SJCRH30 (cell line): ENCODE measurements at regions not wholly inside any gene's neighbourhood (a gene's known extent, or its start where the extent isn't known, plus 50 kb on each side); places are given as distances from the start of the nearest gene placed in this dataset.

ENCODE experiments used
- DNase-seq, 2 experiments: peaks; one replicate each; pipeline ENCODE4 v3.0.0-alpha.2; 2015 to 2020
- H3K27ac ChIP-seq: fragments of 250-450 bp; sonication (Bioruptor Pico); 2 replicates; pipeline ENCODE4 v1.5.1; 2020; ENCODE audit warnings: mild to moderate bottlenecking, moderate library complexity
- H3K27me3 ChIP-seq: fragments of 250-450 bp; sonication (Bioruptor Pico); 2 replicates; pipeline ENCODE4 v1.5.1; 2020; ENCODE audit warnings: mild to moderate bottlenecking, moderate library complexity
- H3K36me3 ChIP-seq: fragments of 250-450 bp; sonication (Bioruptor Pico); 2 replicates; pipeline ENCODE4 v1.5.1; 2020; ENCODE audit warnings: mild to moderate bottlenecking, moderate library complexity
- H3K4me1 ChIP-seq: fragments of 250-450 bp; sonication (Bioruptor Pico); 2 replicates; pipeline ENCODE4 v1.5.1; 2020; ENCODE audit warnings: mild to moderate bottlenecking, moderate library complexity
- H3K4me3 ChIP-seq: fragments of 250-450 bp; sonication (Bioruptor Pico); 2 replicates; pipeline ENCODE4 v1.5.1; 2020; ENCODE audit warnings: mild to moderate bottlenecking, moderate library complexity
- H3K9me3 ChIP-seq: fragments of 250-450 bp; sonication (Bioruptor Pico); replicated peaks from 2 replicates; pipeline ENCODE4 v1.5.1; 2020; ENCODE audit warnings: mild to moderate bottlenecking, moderate library complexity

DNA sequence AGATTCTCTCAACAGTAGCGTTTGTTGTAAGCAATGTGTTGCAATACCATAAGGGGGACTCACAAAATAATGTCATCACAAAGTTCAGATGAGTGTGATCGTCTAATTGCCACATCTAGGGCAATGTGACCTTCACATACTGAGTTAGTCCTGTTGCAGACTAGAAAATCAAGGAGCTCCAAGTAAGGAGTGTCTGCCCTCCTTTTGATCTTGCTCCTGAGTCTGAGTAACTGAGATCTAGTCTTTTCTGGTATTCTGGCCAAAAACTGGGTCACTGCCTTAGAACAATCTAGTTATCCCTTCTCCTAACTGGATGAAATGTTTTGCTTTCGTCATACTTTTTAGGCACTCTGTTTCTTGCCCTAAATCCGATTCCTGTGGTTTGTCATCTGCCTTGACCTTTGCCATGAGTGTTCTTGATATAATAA, 712.1 kb downstream of the CDH11 start:
- no peaks in the 10 kb centered on the region for H3K9me3 ChIP-seq
- no peaks in the 10 kb centered on the region for H3K27me3 ChIP-seq
- H3K4me1 ChIP-seq: peaks cover 9% of the 10 kb centered on the region
- H3K27ac ChIP-seq: no peak overlapping the region
- no peak for DNase-seq
- no peak overlapping the region for H3K4me3 ChIP-seq
- H3K36me3 ChIP-seq: no peaks in the 10 kb centered on the region

DNA sequence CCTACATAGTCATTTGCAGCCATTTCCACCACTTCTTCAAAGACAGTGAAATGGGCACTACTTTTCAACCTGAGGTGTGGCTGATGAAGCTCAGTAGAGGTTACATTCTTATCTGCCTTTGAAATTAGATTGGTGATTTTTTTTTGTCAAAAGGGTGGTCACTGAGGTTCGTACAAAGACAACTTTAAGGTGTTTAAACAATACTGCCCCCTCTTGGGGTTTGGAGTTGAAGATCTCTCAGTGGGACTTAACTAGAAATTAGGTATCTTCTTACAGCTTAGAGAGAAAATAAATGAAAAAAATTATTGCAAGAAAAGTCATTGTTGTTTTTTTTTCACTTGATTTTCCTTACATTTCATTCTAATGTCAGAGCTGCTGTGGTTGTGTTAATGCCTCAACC, 713.2 kb downstream of the CDH11 start:
- Histone ChIP-seq H3K27me3 (no peaks in the 10 kb centered on the region), H3K27ac (no peak overlapping the region), H3K4me3 (no peak overlapping the region), H3K36me3 (no peaks in the 10 kb centered on the region), H3K9me3 (no peaks in the 10 kb centered on the region), H3K4me1 (peaks cover 9% of the 10 kb centered on the region)
- no peak for DNase-seq

GRCh38 chr16:64406770-64407181, 715.1 kb downstream of the CDH11 start:
- Histone ChIP-seq H3K36me3 (no peaks in the 10 kb centered on the region), H3K4me3 (no peak overlapping the region), H3K4me1 (peaks cover 9% of the 10 kb centered on the region), H3K9me3 (no peaks in the 10 kb centered on the region), H3K27ac (no peak overlapping the region), H3K27me3 (no peaks in the 10 kb centered on the region)
- peak; percentile 13 to 46 for DNase-seq

DNA sequence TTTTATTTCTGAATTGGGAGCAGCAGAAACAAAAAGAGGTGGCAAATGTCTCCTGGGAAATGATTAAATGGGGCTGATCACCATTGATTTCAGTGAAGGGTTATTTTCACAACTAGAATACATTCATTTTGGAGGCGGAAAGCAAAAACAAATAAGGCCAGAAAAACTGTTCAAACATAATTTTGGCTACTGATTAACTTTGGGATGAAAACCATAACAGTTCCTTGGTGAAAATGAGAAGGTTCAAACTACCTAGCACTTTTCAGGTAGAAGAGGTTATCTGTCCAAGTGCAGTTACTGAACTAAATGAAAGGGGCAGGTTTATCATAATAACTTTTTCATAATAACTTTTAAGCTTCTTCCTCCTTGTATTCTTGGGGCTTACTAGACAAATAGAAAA, 718.5 kb downstream of the CDH11 start:
- no peak for DNase-seq
- peaks cover 9% of the 10 kb centered on the region for H3K4me1 ChIP-seq
- H3K27me3 ChIP-seq: no peaks in the 10 kb centered on the region
- H3K9me3 ChIP-seq: no peaks in the 10 kb centered on the region
- H3K36me3 ChIP-seq: no peaks in the 10 kb centered on the region
- no peak overlapping the region for H3K4me3 ChIP-seq
- no peak overlapping the region for H3K27ac ChIP-seq

DNA sequence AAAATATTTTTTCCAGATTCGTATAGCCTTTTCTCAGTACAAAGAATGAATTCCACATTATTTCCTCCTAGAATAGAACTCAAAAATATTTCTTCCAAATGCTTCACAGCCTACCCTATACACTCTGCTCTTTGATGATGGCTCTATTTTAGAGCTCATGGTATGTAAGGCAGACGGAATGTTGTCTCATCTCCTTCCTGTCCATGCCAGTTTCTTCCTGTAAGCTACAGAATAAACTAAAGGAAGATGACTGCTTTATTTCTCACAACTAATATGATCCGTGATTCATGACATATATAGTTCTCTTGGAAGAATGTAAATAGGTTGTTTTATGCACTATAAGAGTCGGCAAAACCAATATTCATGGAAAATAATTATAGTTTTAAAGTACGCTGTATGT, 723.1 kb downstream of the CDH11 start:
- Histone ChIP-seq H3K36me3 (no peaks in the 10 kb centered on the region), H3K27me3 (no peaks in the 10 kb centered on the region), H3K9me3 (0 out of 2 replicates have a peak, but pooled peaks cover 6% of the 10 kb centered on the region), H3K4me3 (no peak overlapping the region), H3K4me1 (no peaks in the 10 kb centered on the region), H3K27ac (no peak overlapping the region)
- no peak for DNase-seq

DNA sequence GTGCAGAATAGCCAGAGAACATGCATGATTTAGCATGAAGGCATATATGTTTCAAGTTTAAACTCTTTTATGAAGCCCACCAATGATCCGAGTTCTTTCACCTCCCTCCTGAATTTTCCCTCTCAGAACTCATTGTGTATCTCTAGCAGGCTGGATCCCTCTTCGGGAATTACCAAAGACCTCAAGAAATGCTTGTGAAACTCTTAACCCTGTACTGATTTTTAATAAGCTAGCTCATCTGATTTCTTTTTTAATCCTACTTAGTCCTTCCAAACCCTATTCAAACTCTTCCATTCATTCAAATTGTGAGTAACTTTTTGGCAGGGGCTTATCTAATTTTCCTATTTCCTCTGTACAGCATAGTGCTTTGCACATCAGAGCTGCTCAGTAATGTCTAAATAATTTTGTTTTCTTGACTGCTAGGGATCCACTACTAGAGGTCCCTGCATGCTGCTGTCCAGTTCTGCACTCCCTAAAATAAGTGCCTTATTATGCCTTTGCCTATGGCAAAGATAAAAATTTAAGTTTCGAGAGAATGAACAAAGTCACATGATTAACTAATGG, 723.8 kb downstream of the CDH11 start:
- H3K9me3 ChIP-seq: 0 out of 2 replicates have a peak, but pooled peaks cover 6% of the 10 kb centered on the region
- DNase-seq: no peak
- H3K27ac ChIP-seq: no peak overlapping the region
- H3K36me3 ChIP-seq: no peaks in the 10 kb centered on the region
- no peaks in the 10 kb centered on the region for H3K27me3 ChIP-seq
- no peak overlapping the region for H3K4me3 ChIP-seq
- H3K4me1 ChIP-seq: no peaks in the 10 kb centered on the region

GRCh38 chr16:64397042-64397441, 724.8 kb downstream of the CDH11 start:
- peak in 1 of 2 experiments; percentile 18 for DNase-seq
- H3K36me3 ChIP-seq: no peaks in the 10 kb centered on the region
- no peak overlapping the region for H3K4me3 ChIP-seq
- H3K9me3 ChIP-seq: 0 out of 2 replicates have a peak, but pooled peaks cover 6% of the 10 kb centered on the region
- no peaks in the 10 kb centered on the region for H3K27me3 ChIP-seq
- H3K4me1 ChIP-seq: no peaks in the 10 kb centered on the region; the same call in 1 of the 2 replicates
- no peak overlapping the region for H3K27ac ChIP-seq

DNA sequence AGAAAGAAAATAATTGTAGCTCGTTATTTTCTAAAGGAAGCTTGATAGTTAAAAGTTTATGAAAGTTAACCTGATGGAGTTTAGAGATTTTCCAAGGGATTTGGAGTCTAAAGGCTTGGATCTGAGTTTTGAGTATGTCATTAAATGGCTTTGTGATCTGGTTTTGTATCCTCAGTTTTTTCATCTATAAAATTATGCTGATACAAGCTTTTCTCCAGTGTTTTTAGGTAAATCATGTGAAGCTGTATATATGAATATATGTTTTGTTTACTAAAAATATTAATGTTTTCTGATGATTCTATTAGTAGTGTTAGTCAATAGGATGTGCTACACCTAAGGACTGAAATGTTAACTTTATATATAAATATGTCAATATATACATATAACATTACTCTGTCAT, 727.8 kb downstream of the CDH11 start:
- no peaks in the 10 kb centered on the region for H3K27me3 ChIP-seq
- H3K4me3 ChIP-seq: no peak overlapping the region
- H3K9me3 ChIP-seq: 0 out of 2 replicates have a peak, but pooled peaks cover 6% of the 10 kb centered on the region
- H3K4me1 ChIP-seq: no peaks in the 10 kb centered on the region; the same call in 1 of the 2 replicates
- no peak for DNase-seq
- no peaks in the 10 kb centered on the region for H3K36me3 ChIP-seq
- H3K27ac ChIP-seq: no peak overlapping the region

- no peak for DNase-seq
- Histone ChIP-seq H3K4me3 (no peak overlapping the region), H3K27me3 (no peaks in the 10 kb centered on the region), H3K4me1 (no peaks in the 10 kb centered on the region; the same call in 1 of the 2 replicates), H3K27ac (no peak overlapping the region), H3K9me3 (0 out of 2 replicates have a peak, but pooled peaks cover 6% of the 10 kb centered on the region), H3K36me3 (no peaks in the 10 kb centered on the region)
Measured at GRCh38 chr16:64392456-64392855, 729.4 kb downstream of the CDH11 start.

DNA sequence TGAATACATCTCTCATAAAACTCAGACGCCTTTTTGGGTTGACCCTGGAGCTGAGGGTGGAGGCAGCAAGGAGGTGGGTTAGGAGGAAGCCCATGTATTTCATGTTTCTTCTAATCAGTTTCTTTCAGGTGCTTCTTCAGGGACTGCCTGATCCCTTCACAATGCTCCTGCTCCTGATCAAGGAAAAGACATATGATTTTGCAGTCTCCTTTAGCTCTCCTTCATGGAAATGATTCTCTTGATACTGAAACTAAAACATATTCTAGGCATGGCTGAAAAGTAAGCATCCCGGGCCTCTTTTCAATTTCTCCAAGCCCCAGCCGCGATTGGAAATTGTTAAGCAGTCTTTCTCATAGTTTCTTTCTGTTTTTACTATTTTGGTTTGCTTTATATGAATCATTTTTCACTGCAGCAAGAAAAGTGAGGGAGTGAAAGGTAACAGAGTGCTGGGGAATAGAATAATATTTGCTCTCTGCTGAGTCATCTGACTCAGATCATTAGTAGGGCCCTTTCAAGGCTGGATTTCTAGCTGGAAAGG, 730.7 kb downstream of the CDH11 start:
- H3K4me3 ChIP-seq: no peak overlapping the region
- no peaks in the 10 kb centered on the region for H3K9me3 ChIP-seq
- no peak overlapping the region for H3K27ac ChIP-seq
- no peaks in the 10 kb centered on the region for H3K36me3 ChIP-seq
- H3K4me1 ChIP-seq: no peaks in the 10 kb centered on the region; the same call in 1 of the 2 replicates
- no peaks in the 10 kb centered on the region for H3K27me3 ChIP-seq
- no peak for DNase-seq

DNA sequence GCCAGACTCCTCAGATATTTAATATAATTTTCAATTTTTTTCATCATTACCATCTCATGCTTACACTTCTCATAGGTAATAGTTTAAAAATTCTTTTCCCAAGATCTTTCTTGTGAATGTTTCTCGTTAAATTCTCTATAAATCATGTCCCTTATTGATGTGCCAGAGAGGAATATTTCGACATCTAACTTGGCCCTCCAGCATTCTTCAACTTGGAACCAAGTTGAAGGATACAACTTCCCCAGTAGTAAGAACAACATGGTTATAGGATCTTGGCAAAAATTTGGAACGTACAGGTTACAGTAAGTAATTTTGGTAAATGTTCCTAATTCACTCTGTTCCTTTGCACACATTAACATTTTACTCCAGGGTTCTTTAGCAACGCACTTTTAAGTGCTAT, 731.8 kb downstream of the CDH11 start:
- Histone ChIP-seq H3K4me1 (no peaks in the 10 kb centered on the region; the same call in 1 of the 2 replicates), H3K36me3 (no peaks in the 10 kb centered on the region; the same call in 1 of the 2 replicates), H3K4me3 (no peak overlapping the region), H3K9me3 (no peaks in the 10 kb centered on the region), H3K27ac (no peak overlapping the region), H3K27me3 (no peaks in the 10 kb centered on the region)
- no peak for DNase-seq

DNA sequence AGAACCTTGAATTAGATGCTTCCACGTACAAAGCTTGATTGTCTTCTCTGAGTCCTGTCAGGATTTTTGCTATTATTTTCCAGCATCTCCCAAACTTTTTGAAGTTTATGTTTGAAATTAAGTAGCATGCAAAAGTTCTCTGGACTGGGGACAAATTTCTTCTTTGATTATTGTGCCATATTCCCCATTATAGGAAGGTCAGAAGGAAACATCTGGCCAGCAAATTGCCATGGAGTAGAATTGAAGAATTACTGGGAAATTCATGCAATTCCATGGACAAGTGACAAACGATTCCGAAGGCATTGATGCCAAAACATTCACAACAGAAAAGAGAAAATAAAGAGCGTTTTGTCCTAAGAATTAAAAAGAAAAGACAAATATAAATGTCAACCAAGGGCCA, 737.2 kb downstream of the CDH11 start:
- no peaks in the 10 kb centered on the region for H3K9me3 ChIP-seq
- DNase-seq: no peak
- H3K4me3 ChIP-seq: no peak overlapping the region
- H3K27ac ChIP-seq: no peak overlapping the region
- H3K4me1 ChIP-seq: no peaks in the 10 kb centered on the region
- no peaks in the 10 kb centered on the region; the same call in 1 of the 2 replicates for H3K36me3 ChIP-seq
- H3K27me3 ChIP-seq: no peaks in the 10 kb centered on the region

- no peak overlapping the region for H3K4me3 ChIP-seq
- H3K27me3 ChIP-seq: no peaks in the 10 kb centered on the region
- no peak overlapping the region for H3K27ac ChIP-seq
- DNase-seq: no peak
- H3K4me1 ChIP-seq: no peaks in the 10 kb centered on the region
- H3K36me3 ChIP-seq: no peaks in the 10 kb centered on the region; the same call in 1 of the 2 replicates
- H3K9me3 ChIP-seq: no peaks in the 10 kb centered on the region
Measured at GRCh38 chr16:64381979-64382378, 739.9 kb downstream of the CDH11 start.

DNA sequence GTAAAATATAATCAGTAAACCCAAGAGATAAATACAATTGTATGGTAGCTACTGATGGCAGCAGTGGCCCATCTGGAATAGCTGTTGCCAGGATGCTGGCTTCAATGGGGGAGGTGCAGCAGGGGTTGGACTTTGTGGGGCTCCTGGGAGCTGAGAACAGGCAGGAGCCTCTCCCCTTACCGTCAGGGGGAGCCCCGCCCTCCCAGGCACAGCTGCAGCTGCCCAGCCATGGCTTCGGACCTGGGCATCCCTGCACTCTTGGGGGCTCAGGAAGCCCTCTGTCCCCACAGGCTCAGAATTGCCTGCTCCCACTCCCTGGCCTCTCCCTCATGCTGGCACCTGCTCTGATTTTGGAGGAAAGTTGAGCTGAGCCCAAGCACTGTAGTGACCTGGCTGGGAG, 741.1 kb downstream of the CDH11 start:
- peak in 1 of 2 experiments; percentile 7 for DNase-seq
- H3K36me3 ChIP-seq: no peaks in the 10 kb centered on the region; the same call in 1 of the 2 replicates
- no peak overlapping the region for H3K4me3 ChIP-seq
- no peaks in the 10 kb centered on the region for H3K27me3 ChIP-seq
- H3K9me3 ChIP-seq: no peaks in the 10 kb centered on the region
- no peaks in the 10 kb centered on the region for H3K4me1 ChIP-seq
- H3K27ac ChIP-seq: no peak overlapping the region

DNA sequence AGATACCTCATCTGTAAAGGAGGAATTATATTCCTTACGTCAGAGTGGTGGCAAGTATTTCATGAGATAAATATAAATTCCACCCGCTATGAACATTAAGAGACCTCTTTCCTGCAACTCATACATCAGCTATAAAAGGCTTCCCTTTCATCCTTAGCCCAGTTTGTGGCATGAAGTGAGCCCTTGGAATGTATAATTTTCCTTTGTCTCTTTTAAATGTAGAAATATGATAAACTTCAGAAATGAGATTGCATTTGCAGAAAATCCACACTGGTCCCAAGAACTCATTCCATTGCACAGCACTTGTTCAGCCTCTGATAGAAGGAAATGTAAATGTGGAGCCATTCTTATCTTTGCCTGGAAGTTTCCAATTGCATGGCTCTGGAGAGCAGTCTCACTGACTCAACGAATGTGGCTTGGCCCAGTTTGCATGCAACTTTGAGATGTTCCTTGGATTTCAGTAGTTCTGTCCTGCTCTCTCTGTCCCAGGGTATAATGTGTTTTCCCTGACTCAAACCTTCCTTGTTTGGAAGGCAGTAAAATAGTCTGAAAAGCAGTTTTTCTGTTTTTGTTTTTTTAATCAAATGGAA, 746.4 kb downstream of the CDH11 start:
- DNase-seq: no peak
- Histone ChIP-seq H3K9me3 (no peaks in the 10 kb centered on the region), H3K4me3 (no peak overlapping the region)

More for the DNA sequence above, 746.4 kb downstream of the CDH11 start:
- H3K27ac ChIP-seq: no peak overlapping the region
- no peaks in the 10 kb centered on the region for H3K36me3 ChIP-seq
- H3K27me3 ChIP-seq: no peaks in the 10 kb centered on the region
- H3K4me1 ChIP-seq: no peaks in the 10 kb centered on the region
